HepG2 (cell line): ENCODE measurements at regions not wholly inside any gene's neighbourhood (a gene's known extent, or its start where the extent isn't known, plus 50 kb on each side); places are given as distances from the start of the nearest gene placed in this dataset.

Experiments
- CEBPB ChIP-seq: IDR thresholded peaks from 2 replicates; pipeline ENCODE4 v1.6.1; 2011; ENCODE audit warnings: low read depth, low read length, improper control_type of control experiment, borderline replicate concordance
- FOXK2 ChIP-seq: fragments of 450-650 bp; IDR thresholded peaks from 2 replicates; pipeline ENCODE4 v1.6.1; 2016
- ZNF784 ChIP-seq: sonication (generic); formaldehyde crosslinking; IDR thresholded peaks from 2 replicates; pipeline ENCODE4 v1.5.1; 2020; ENCODE audit warnings: missing genetic modification reagents, mild to moderate bottlenecking, borderline replicate concordance

GRCh38 chr7:42348631-42349030, 111.6 kb upstream of the GLI3 start:
- TF ChIP-seq FOXK2 (no peak), ZNF784 (no peak), CEBPB (no peak)
